HG02943 (cell line): ENCODE measurements at regions not wholly inside any gene's neighbourhood (a gene's known extent, or its start where the extent isn't known, plus 50 kb on each side); places are given as distances from the start of the nearest gene placed in this dataset.
"Not testable (repeated sequence)": the region's sequence is repeated elsewhere in the genome, so short reads cannot be mapped to it uniquely, and the experiment has no call there.

Experiments
- ATAC-seq: cut with Tn5 transposase; IDR thresholded peaks from one replicate; pipeline ENCODE4 v1.9.1; 2021; ENCODE audit warnings: mild to moderate bottlenecking, low read depth, moderate library complexity; ENCODE audit not compliant: unreplicated experiment

GRCh38 chr9:102416251-102416650, 578.9 kb upstream of the CYLC2 start:
- not testable (repeated sequence) for ATAC-seq

- ATAC-seq, result no peak
These were observed 589.8 kb upstream of the CYLC2 start for GRCh38 chr9:102405218-102405867.

GRCh38 chr9:102403514-102403913, 591.6 kb upstream of the CYLC2 start:
- ATAC-seq, result no peak

- ATAC-seq, result no peak
These were observed 596.9 kb upstream of the CYLC2 start for GRCh38 chr9:102398205-102398604.

GRCh38 chr9:102385620-102386019, 609.5 kb upstream of the CYLC2 start:
- ATAC-seq, result not testable (repeated sequence)

GRCh38 chr9:102362470-102363132, 624.2 kb upstream of the GRIN3A start:
- ATAC-seq, result no peak

GRCh38 chr9:102360846-102361245, 622.4 kb upstream of the GRIN3A start:
- ATAC-seq, result no peak

GRCh38 chr9:102355982-102356381, 617.5 kb upstream of the GRIN3A start:
- no peak for ATAC-seq

GRCh38 chr9:102354041-102354440, 615.6 kb upstream of the GRIN3A start:
- ATAC-seq, result no peak

- not testable (repeated sequence) for ATAC-seq
These were observed 599.0 kb upstream of the GRIN3A start for GRCh38 chr9:102337471-102337870.

- no peak for ATAC-seq
These were observed 570.9 kb upstream of the GRIN3A start for GRCh38 chr9:102309379-102309778.

- ATAC-seq, result no peak
These were observed 556.7 kb upstream of the GRIN3A start for GRCh38 chr9:102295188-102295587.

GRCh38 chr9:102273952-102274351, 535.5 kb upstream of the GRIN3A start:
- no peak for ATAC-seq

GRCh38 chr9:102253099-102253498, 514.7 kb upstream of the GRIN3A start:
- ATAC-seq, result no peak

GRCh38 chr9:102244916-102245315, 506.5 kb upstream of the GRIN3A start:
- no peak for ATAC-seq

GRCh38 chr9:102237520-102237919, 499.1 kb upstream of the GRIN3A start:
- no peak for ATAC-seq

- ATAC-seq, result no peak
These were observed 498.6 kb upstream of the GRIN3A start for GRCh38 chr9:102237094-102237493.

- ATAC-seq, result not testable (repeated sequence)
These were observed 489.0 kb upstream of the GRIN3A start for GRCh38 chr9:102227416-102227815.

GRCh38 chr9:102225841-102226441, 487.5 kb upstream of the GRIN3A start:
- ATAC-seq, result no peak

- ATAC-seq, result not testable (repeated sequence)
These were observed 485.1 kb upstream of the GRIN3A start for GRCh38 chr9:102223320-102224136.

GRCh38 chr9:102209176-102209575, 470.7 kb upstream of the GRIN3A start:
- no peak for ATAC-seq
